Thoracic aorta (tissue), 2 donors: ENCODE measurements at regions not wholly inside any gene's neighbourhood (a gene's known extent, or its start where the extent isn't known, plus 50 kb on each side); places are given as distances from the start of the nearest gene placed in this dataset.

Experiments
- ATAC-seq: fragments of 150-250 bp; one replicate; pipeline ENCODE4 v1.8.0; 2017; ENCODE audit warnings: low read depth; ENCODE audit not compliant: insufficient number of reproducible peaks, low FRiP score
- DNase-seq: peaks from one replicate; pipeline ENCODE4 v3.0.0-alpha.2; 2020; ENCODE audit warnings: low spot score
- H3K27ac ChIP-seq, 2 donors: fragments of 200-600 bp; sonication (generic); 1 replicate in 1 of 2; 2 replicates in 1 of 2; pipeline ENCODE4 v1.5.1; 2016; ENCODE audit warnings: mild to moderate bottlenecking in 2 of 2, moderate library complexity in 2 of 2
- H3K27me3 ChIP-seq: fragments of 200-600 bp; sonication (generic); replicated peaks from 2 replicates; pipeline ENCODE4 v1.6.0; 2016; ENCODE audit warnings: mild to moderate bottlenecking; ENCODE audit not compliant: insufficient read depth
- H3K36me3 ChIP-seq: fragments of 200-600 bp; sonication (generic); one replicate; pipeline ENCODE4 v1.5.1; 2016
- H3K4me1 ChIP-seq, 2 donors: fragments of 200-600 bp; sonication (generic); 1 replicate in 1 of 2; 2 replicates in 1 of 2; pipeline versions ENCODE4 v1.5.1 to v1.6.0; 2016; ENCODE audit warnings: low read depth in 2 of 2, mild to moderate bottlenecking in 1 of 2; ENCODE audit not compliant: control insufficient read depth in 1 of 2
- H3K4me3 ChIP-seq: fragments of 200-600 bp; sonication (generic); 2 replicates; pipeline ENCODE4 v1.5.1; 2016; ENCODE audit warnings: mild to moderate bottlenecking
- H3K9me3 ChIP-seq: fragments of 200-600 bp; sonication (generic); 2 replicates; pipeline ENCODE4 v1.5.1; 2016
- TF ChIP-seq, protein P1 (sequence below): fragments of 200-600 bp; sonication (generic); IDR thresholded peaks from one replicate; pipeline ENCODE4 v1.5.1; 2019; ENCODE audit warnings: antibody characterized with exemption

DNA sequence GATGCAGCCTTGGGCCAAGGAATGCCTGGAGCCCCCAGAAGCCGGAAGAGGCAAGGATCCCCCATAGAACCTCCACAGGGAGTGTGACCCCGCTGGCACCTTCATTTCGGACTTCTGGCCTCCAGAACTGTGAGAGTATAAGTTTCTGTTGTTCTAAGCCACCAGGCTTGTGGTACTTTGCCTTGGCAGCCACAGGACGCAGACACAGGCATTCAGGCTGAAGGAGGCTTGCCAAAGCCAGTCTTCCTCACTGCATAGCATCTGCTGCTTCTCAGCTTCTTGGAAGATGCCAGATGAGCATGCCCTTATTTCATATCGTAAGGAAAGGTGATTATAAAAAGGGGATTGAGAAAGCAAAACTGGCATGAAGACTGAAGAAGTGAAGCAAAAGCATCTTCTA, 61.1 kb upstream of the TAS2R1 start:
- H3K4me3 ChIP-seq: no peak overlapping the region
- H3K4me1 ChIP-seq: no peaks in the 10 kb centered on the region
- no peak for DNase-seq
- no peaks in the 10 kb centered on the region for H3K27me3 ChIP-seq
- no peak overlapping the region for H3K27ac ChIP-seq
- TF ChIP-seq, protein P1, sequence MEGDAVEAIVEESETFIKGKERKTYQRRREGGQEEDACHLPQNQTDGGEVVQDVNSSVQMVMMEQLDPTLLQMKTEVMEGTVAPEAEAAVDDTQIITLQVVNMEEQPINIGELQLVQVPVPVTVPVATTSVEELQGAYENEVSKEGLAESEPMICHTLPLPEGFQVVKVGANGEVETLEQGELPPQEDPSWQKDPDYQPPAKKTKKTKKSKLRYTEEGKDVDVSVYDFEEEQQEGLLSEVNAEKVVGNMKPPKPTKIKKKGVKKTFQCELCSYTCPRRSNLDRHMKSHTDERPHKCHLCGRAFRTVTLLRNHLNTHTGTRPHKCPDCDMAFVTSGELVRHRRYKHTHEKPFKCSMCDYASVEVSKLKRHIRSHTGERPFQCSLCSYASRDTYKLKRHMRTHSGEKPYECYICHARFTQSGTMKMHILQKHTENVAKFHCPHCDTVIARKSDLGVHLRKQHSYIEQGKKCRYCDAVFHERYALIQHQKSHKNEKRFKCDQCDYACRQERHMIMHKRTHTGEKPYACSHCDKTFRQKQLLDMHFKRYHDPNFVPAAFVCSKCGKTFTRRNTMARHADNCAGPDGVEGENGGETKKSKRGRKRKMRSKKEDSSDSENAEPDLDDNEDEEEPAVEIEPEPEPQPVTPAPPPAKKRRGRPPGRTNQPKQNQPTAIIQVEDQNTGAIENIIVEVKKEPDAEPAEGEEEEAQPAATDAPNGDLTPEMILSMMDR: no peak
- no peaks in the 10 kb centered on the region for H3K36me3 ChIP-seq
- no peak for ATAC-seq
- H3K9me3 ChIP-seq: no peaks in the 10 kb centered on the region

DNA sequence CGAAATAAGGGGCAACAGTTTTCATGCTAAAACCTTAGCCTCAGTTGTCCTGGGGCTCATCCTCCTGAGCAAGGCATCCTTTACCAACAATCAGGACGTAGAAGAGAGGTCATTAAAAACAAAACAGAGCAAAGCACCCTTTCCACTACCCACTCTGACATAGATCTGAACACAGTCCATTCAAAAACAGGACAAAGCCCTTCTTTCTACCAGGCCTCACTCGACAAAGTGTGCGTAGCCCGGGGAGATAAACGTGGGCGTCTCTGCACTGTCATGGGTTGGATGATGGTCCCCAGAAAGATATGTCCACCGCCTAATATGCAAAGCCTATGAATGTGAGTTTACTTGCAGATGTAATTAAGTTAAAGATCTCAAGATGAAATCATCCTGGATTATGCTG, 60.6 kb upstream of the TAS2R1 start:
- H3K4me1 ChIP-seq: no peaks in the 10 kb centered on the region
- no peak for DNase-seq
- no peak for ATAC-seq
- no peaks in the 10 kb centered on the region for H3K27me3 ChIP-seq
- no peaks in the 10 kb centered on the region for H3K36me3 ChIP-seq
- no peak overlapping the region for H3K27ac ChIP-seq
- no peaks in the 10 kb centered on the region for H3K9me3 ChIP-seq
- TF ChIP-seq, protein P1: no peak
- H3K4me3 ChIP-seq: no peak overlapping the region

GRCh38 chr5:9686216-9686615, 56.1 kb upstream of the TAS2R1 start:
- no peak for ATAC-seq
- Histone ChIP-seq H3K9me3 (no peaks in the 10 kb centered on the region), H3K27ac (no peak overlapping the region), H3K4me3 (no peak overlapping the region), H3K36me3 (no peaks in the 10 kb centered on the region), H3K4me1 (no peaks in the 10 kb centered on the region), H3K27me3 (no peaks in the 10 kb centered on the region)
- DNase-seq: no peak
- TF ChIP-seq, protein P1: no peak

GRCh38 chr5:9681706-9682105, 51.6 kb upstream of the TAS2R1 start:
- no peak overlapping the region for H3K27ac ChIP-seq
- H3K4me1 ChIP-seq: no peaks in the 10 kb centered on the region
- DNase-seq (no peak), ATAC-seq (no peak)
- H3K9me3 ChIP-seq: peaks cover 2% of the 10 kb centered on the region
- no peaks in the 10 kb centered on the region for H3K36me3 ChIP-seq
- no peaks in the 10 kb centered on the region for H3K27me3 ChIP-seq
- H3K4me3 ChIP-seq: no peak overlapping the region
- TF ChIP-seq, protein P1: no peak
